GM12891 (cell line): ENCODE measurements at regions not wholly inside any gene's neighbourhood (a gene's known extent, or its start where the extent isn't known, plus 50 kb on each side); places are given as distances from the start of the nearest gene placed in this dataset.

ENCODE experiments used
- DNase-seq: peaks from one replicate; pipeline ENCODE4 v3.0.0; 2011; ENCODE audit warnings: low spot score; ENCODE audit not compliant: insufficient read length
- FAIRE-seq: peaks from 2 replicates; lab custom pipeline; 2011; peaks lifted over from hg19 to GRCh38; lab: Jason Lieb, UNC
- PAX5 ChIP-seq: IDR thresholded peaks from 2 replicates; pipeline ENCODE4 v1.6.1; 2011; ENCODE audit warnings: low read length, moderate library complexity, mild to moderate bottlenecking; ENCODE audit not compliant: insufficient read depth, severe bottlenecking
- POLR2A ChIP-seq: IDR thresholded peaks from 2 replicates; pipeline ENCODE4 v1.6.1; 2011; ENCODE audit warnings: low read depth, low read length, control low read depth
- POLR2AphosphoS5 ChIP-seq: IDR thresholded peaks from 2 replicates; pipeline ENCODE4 v1.6.1; 2011; ENCODE audit warnings: low read depth, low read length, control low read depth
- POU2F2 ChIP-seq: IDR thresholded peaks from 2 replicates; pipeline ENCODE4 v1.6.1; 2011; ENCODE audit warnings: low read depth, mild to moderate bottlenecking, control low read depth, low read length, moderate library complexity
- SPI1 ChIP-seq: IDR thresholded peaks from 2 replicates; pipeline ENCODE4 v1.6.1; 2011; ENCODE audit warnings: low read depth, low read length, control low read depth
- TAF1 ChIP-seq: IDR thresholded peaks from 2 replicates; pipeline ENCODE4 v1.6.1; 2011; ENCODE audit warnings: low read depth, low read length, control low read depth

GRCh38 chr11:64445651-64446050 is 86.7 kb downstream of the RPS6KA4 start:
- no peak for FAIRE-seq
- TF ChIP-seq POLR2A, result no peak
- peak; percentile 39; the same call in 1 of the 2 replicates for TF ChIP-seq SPI1
- DNase-seq, result no peak

GRCh38 chr11:64447831-64448598 is 89.1 kb downstream of the RPS6KA4 start:
- DNase-seq (peak; percentile 43), FAIRE-seq (peak; percentile 60)
- peak; percentile 97 for TF ChIP-seq SPI1
- TF ChIP-seq PAX5, result no peak
- TF ChIP-seq POU2F2, result no peak
- no peak for TF ChIP-seq TAF1
- TF ChIP-seq POLR2A, result no peak
- TF ChIP-seq POLR2AphosphoS5, result no peak

- peak; percentile 73 for DNase-seq
- peak; percentile 77 for FAIRE-seq
- TF ChIP-seq PAX5 (no peak), SPI1 (no peak), POU2F2 (no peak), POLR2A (no peak), TAF1 (no peak), POLR2AphosphoS5 (no peak)
Measured at GRCh38 chr11:64448599-64449380, 89.8 kb downstream of the RPS6KA4 start.

- DNase-seq, result peak; percentile 86
- TF ChIP-seq PAX5, result no peak
- TF ChIP-seq POU2F2, result no peak
- TF ChIP-seq TAF1, result no peak
- TF ChIP-seq SPI1, result no peak
- no peak for TF ChIP-seq POLR2AphosphoS5
- TF ChIP-seq POLR2A, result no peak
- peak; percentile 86 for FAIRE-seq
Measured at GRCh38 chr11:64449381-64450167, 90.6 kb downstream of the RPS6KA4 start.

GRCh38 chr11:64450168-64450560 is 91.2 kb downstream of the RPS6KA4 start:
- TF ChIP-seq SPI1, result no peak
- FAIRE-seq, result no peak
- DNase-seq, result no peak

GRCh38 chr11:64451856-64452255 is 92.9 kb downstream of the RPS6KA4 start:
- FAIRE-seq, result no peak
- no peak for DNase-seq

GRCh38 chr11:64453466-64453865 is 94.5 kb downstream of the RPS6KA4 start:
- FAIRE-seq (no peak), DNase-seq (no peak)
- TF ChIP-seq POU2F2 (no peak), POLR2A (no peak), PAX5 (no peak), POLR2AphosphoS5 (no peak), TAF1 (no peak), SPI1 (no peak)

More at GRCh38 chr11:64451856-64452255, 92.9 kb downstream of the RPS6KA4 start:
- no peak for TF ChIP-seq POU2F2
- no peak for TF ChIP-seq TAF1
- TF ChIP-seq POLR2A, result no peak
- no peak for TF ChIP-seq SPI1
- TF ChIP-seq PAX5, result no peak
- TF ChIP-seq POLR2AphosphoS5, result no peak

- FAIRE-seq, result no peak
- DNase-seq, result no peak
- TF ChIP-seq TAF1 (no peak), POLR2A (no peak), POU2F2 (no peak), PAX5 (no peak), SPI1 (no peak), POLR2AphosphoS5 (no peak)
Measured at GRCh38 chr11:64455456-64456261, 96.7 kb downstream of the RPS6KA4 start.
